Neural cell (in vitro differentiated cells): ENCODE measurements at regions not wholly inside any gene's neighbourhood (a gene's known extent, or its start where the extent isn't known, plus 50 kb on each side); places are given as distances from the start of the nearest gene placed in this dataset.

ENCODE experiments used
- CTCF ChIP-seq: fragments of 450-650 bp; IDR thresholded peaks from 2 replicates; pipeline ENCODE4 v1.5.1; 2014; ENCODE audit warnings: antibody characterized with exemption, mild to moderate bottlenecking, moderate library complexity; ENCODE audit not compliant: poor library complexity, severe bottlenecking
- EP300 ChIP-seq: fragments of 450-650 bp; conservative IDR thresholded peaks from 2 replicates; pipeline ENCODE4 v1.6.1; 2014; ENCODE audit warnings: antibody characterized with exemption, mild to moderate bottlenecking, moderate library complexity; ENCODE audit not compliant: poor library complexity, severe bottlenecking
- EZH2 ChIP-seq: fragments of 200-600, 300-800 bp; shearing (Covaris generic), sonication (generic); IDR thresholded peaks from 2 replicates; pipeline ENCODE4 v1.6.1; 2014; ENCODE audit warnings: antibody characterized with exemption, low read length, borderline replicate concordance, mild to moderate bottlenecking; ENCODE audit not compliant: insufficient read depth, poor library complexity, severe bottlenecking
- POLR2AphosphoS5 ChIP-seq: IDR thresholded peaks from 2 replicates; pipeline ENCODE4 v1.6.1; 2012
- RAD21 ChIP-seq: fragments of 450-650 bp; conservative IDR thresholded peaks from 2 replicates; pipeline ENCODE4 v1.6.1; 2014; ENCODE audit warnings: antibody characterized with exemption, mild to moderate bottlenecking, moderate library complexity
- REST ChIP-seq: IDR thresholded peaks from 2 replicates; pipeline ENCODE4 v1.6.1; 2012; ENCODE audit warnings: borderline replicate concordance
- SMC3 ChIP-seq: fragments of 450-650 bp; conservative IDR thresholded peaks from 2 replicates; pipeline ENCODE4 v1.6.1; 2014; ENCODE audit warnings: antibody characterized with exemption, mild to moderate bottlenecking, moderate library complexity; ENCODE audit not compliant: poor library complexity
- TAF1 ChIP-seq: IDR thresholded peaks from 2 replicates; pipeline ENCODE4 v1.6.1; 2012; ENCODE audit warnings: low read depth

GRCh38 chr6:85136310-85136709 is 313.6 kb upstream of the NT5E start:
- TF ChIP-seq CTCF = no peak
- no peak for TF ChIP-seq EP300
- no peak for TF ChIP-seq REST
- no peak for TF ChIP-seq TAF1
- no peak for TF ChIP-seq EZH2
- TF ChIP-seq POLR2AphosphoS5 = no peak
- TF ChIP-seq RAD21 = no peak
- TF ChIP-seq SMC3 = no peak
